BLaER1 (cell line): ENCODE measurements at regions not wholly inside any gene's neighbourhood (a gene's known extent, or its start where the extent isn't known, plus 50 kb on each side); places are given as distances from the start of the nearest gene placed in this dataset.

Experiments
- H3K27ac ChIP-seq: shearing (Covaris generic); formaldehyde crosslinking; 2 replicates; pipeline ENCODE4 v1.8.1; 2022
- H3K27me3 ChIP-seq: shearing (Covaris generic); formaldehyde crosslinking; 2 replicates; pipeline ENCODE4 v1.8.1; 2022
- H3K36me3 ChIP-seq: shearing (Covaris generic); formaldehyde crosslinking; 2 replicates; pipeline ENCODE4 v1.8.1; 2022
- H3K4me1 ChIP-seq: shearing (Covaris generic); formaldehyde crosslinking; 2 replicates; pipeline ENCODE4 v1.8.1; 2022
- H3K4me2 ChIP-seq: shearing (Covaris generic); formaldehyde crosslinking; 2 replicates; pipeline ENCODE4 v1.8.1; 2022
- H3K4me3 ChIP-seq: shearing (Covaris generic); formaldehyde crosslinking; 2 replicates; pipeline ENCODE4 v1.8.1; 2022
- H3K9ac ChIP-seq: shearing (Covaris generic); formaldehyde crosslinking; 2 replicates; pipeline ENCODE4 v1.8.1; 2022
- H3K9me3 ChIP-seq: shearing (Covaris generic); formaldehyde crosslinking; 2 replicates; pipeline ENCODE4 v1.8.1; 2022
- H4K20me1 ChIP-seq: shearing (Covaris generic); formaldehyde crosslinking; 2 replicates; pipeline ENCODE4 v1.8.1; 2022
- Cebpa-rat ChIP-seq: shearing (Covaris generic); IDR thresholded peaks from 2 replicates; pipeline ENCODE4 v1.8.1; 2022

GRCh38 chr7:92997719-92998118 lies 120.1 kb downstream of the SAMD9 start:
- H3K4me3 ChIP-seq: no peak overlapping the region
- no peak for TF ChIP-seq Cebpa-rat
- no peak overlapping the region for H3K4me2 ChIP-seq
- no peaks in the 10 kb centered on the region for H4K20me1 ChIP-seq
- no peaks in the 10 kb centered on the region for H3K36me3 ChIP-seq
- no peaks in the 10 kb centered on the region for H3K4me1 ChIP-seq
- H3K27me3 ChIP-seq: no peaks in the 10 kb centered on the region
- H3K9me3 ChIP-seq: no peaks in the 10 kb centered on the region
- H3K9ac ChIP-seq: no peak overlapping the region
- no peak overlapping the region for H3K27ac ChIP-seq

GRCh38 chr7:92997152-92997551 lies 120.6 kb downstream of the SAMD9 start:
- no peaks in the 10 kb centered on the region for H3K9me3 ChIP-seq
- H3K36me3 ChIP-seq: no peaks in the 10 kb centered on the region
- TF ChIP-seq Cebpa-rat: no peak
- no peak overlapping the region for H3K4me3 ChIP-seq
- no peaks in the 10 kb centered on the region for H3K27me3 ChIP-seq
- H3K4me1 ChIP-seq: no peaks in the 10 kb centered on the region
- no peak overlapping the region for H3K4me2 ChIP-seq
- no peak overlapping the region for H3K27ac ChIP-seq
- H3K9ac ChIP-seq: no peak overlapping the region
- H4K20me1 ChIP-seq: no peaks in the 10 kb centered on the region

GRCh38 chr7:92994901-92995300 lies 122.9 kb downstream of the SAMD9 start:
- Histone ChIP-seq H3K4me1 (no peaks in the 10 kb centered on the region), H3K4me3 (no peak overlapping the region), H3K27ac (no peak overlapping the region), H3K9ac (no peak overlapping the region), H3K4me2 (no peak overlapping the region), H3K36me3 (no peaks in the 10 kb centered on the region), H3K27me3 (no peaks in the 10 kb centered on the region), H3K9me3 (no peaks in the 10 kb centered on the region), H4K20me1 (no peaks in the 10 kb centered on the region)
- TF ChIP-seq Cebpa-rat: no peak

- Histone ChIP-seq H3K36me3 (no peaks in the 10 kb centered on the region), H3K4me3 (no peak overlapping the region), H3K9me3 (no peaks in the 10 kb centered on the region), H4K20me1 (no peaks in the 10 kb centered on the region), H3K9ac (no peak overlapping the region), H3K4me2 (no peak overlapping the region), H3K27me3 (no peaks in the 10 kb centered on the region), H3K4me1 (no peaks in the 10 kb centered on the region), H3K27ac (no peak overlapping the region)
- TF ChIP-seq Cebpa-rat: no peak
These were observed 124.8 kb downstream of the SAMD9 start for GRCh38 chr7:92992932-92993331.

GRCh38 chr7:92992483-92992882 lies 125.3 kb downstream of the SAMD9 start:
- Histone ChIP-seq H3K27me3 (no peaks in the 10 kb centered on the region), H3K9ac (no peak overlapping the region), H3K4me2 (no peak overlapping the region), H4K20me1 (no peaks in the 10 kb centered on the region), H3K27ac (no peak overlapping the region), H3K36me3 (no peaks in the 10 kb centered on the region), H3K9me3 (no peaks in the 10 kb centered on the region), H3K4me3 (no peak overlapping the region), H3K4me1 (no peaks in the 10 kb centered on the region)
- no peak for TF ChIP-seq Cebpa-rat

- Histone ChIP-seq H3K36me3 (no peaks in the 10 kb centered on the region), H3K9ac (no peak overlapping the region), H4K20me1 (no peaks in the 10 kb centered on the region), H3K4me3 (no peak overlapping the region), H3K9me3 (no peaks in the 10 kb centered on the region), H3K27ac (no peak overlapping the region), H3K4me1 (no peaks in the 10 kb centered on the region), H3K27me3 (no peaks in the 10 kb centered on the region), H3K4me2 (no peak overlapping the region)
- TF ChIP-seq Cebpa-rat: no peak
These were observed 126.6 kb downstream of the SAMD9 start for GRCh38 chr7:92991190-92991589.

GRCh38 chr7:92988941-92989545 lies 128.7 kb downstream of the SAMD9 start:
- Histone ChIP-seq H3K27me3 (no peaks in the 10 kb centered on the region), H4K20me1 (no peaks in the 10 kb centered on the region), H3K4me1 (no peaks in the 10 kb centered on the region), H3K4me2 (no peak overlapping the region), H3K9ac (no peak overlapping the region), H3K9me3 (no peaks in the 10 kb centered on the region), H3K36me3 (no peaks in the 10 kb centered on the region), H3K4me3 (no peak overlapping the region), H3K27ac (no peak overlapping the region)
- TF ChIP-seq Cebpa-rat: no peak

GRCh38 chr7:92988051-92988450 lies 129.7 kb downstream of the SAMD9 start:
- no peak overlapping the region for H3K27ac ChIP-seq
- H4K20me1 ChIP-seq: no peaks in the 10 kb centered on the region
- TF ChIP-seq Cebpa-rat: no peak
- H3K36me3 ChIP-seq: no peaks in the 10 kb centered on the region
- H3K4me1 ChIP-seq: no peaks in the 10 kb centered on the region
- no peak overlapping the region for H3K9ac ChIP-seq
- no peaks in the 10 kb centered on the region for H3K9me3 ChIP-seq
- H3K27me3 ChIP-seq: no peaks in the 10 kb centered on the region
- H3K4me2 ChIP-seq: no peak overlapping the region
- no peak overlapping the region for H3K4me3 ChIP-seq

GRCh38 chr7:92987538-92987937 lies 130.2 kb downstream of the SAMD9 start:
- H3K36me3 ChIP-seq: no peaks in the 10 kb centered on the region
- H4K20me1 ChIP-seq: no peaks in the 10 kb centered on the region
- H3K9ac ChIP-seq: no peak overlapping the region
- no peak for TF ChIP-seq Cebpa-rat
- no peaks in the 10 kb centered on the region for H3K27me3 ChIP-seq
- no peak overlapping the region for H3K27ac ChIP-seq
- H3K4me3 ChIP-seq: no peak overlapping the region
- H3K4me2 ChIP-seq: no peak overlapping the region
- no peaks in the 10 kb centered on the region for H3K4me1 ChIP-seq
- H3K9me3 ChIP-seq: no peaks in the 10 kb centered on the region

GRCh38 chr7:92987095-92987494 lies 130.7 kb downstream of the SAMD9 start:
- TF ChIP-seq Cebpa-rat: no peak
- H3K4me1 ChIP-seq: no peaks in the 10 kb centered on the region
- no peaks in the 10 kb centered on the region for H3K36me3 ChIP-seq
- no peaks in the 10 kb centered on the region for H3K9me3 ChIP-seq
- no peak overlapping the region for H3K4me3 ChIP-seq
- H3K27ac ChIP-seq: no peak overlapping the region
- no peaks in the 10 kb centered on the region for H4K20me1 ChIP-seq
- no peaks in the 10 kb centered on the region for H3K27me3 ChIP-seq
- H3K9ac ChIP-seq: no peak overlapping the region
- H3K4me2 ChIP-seq: no peak overlapping the region

- H3K4me1 ChIP-seq: no peaks in the 10 kb centered on the region
- H3K27me3 ChIP-seq: no peaks in the 10 kb centered on the region
- H4K20me1 ChIP-seq: no peaks in the 10 kb centered on the region
- no peak overlapping the region for H3K9ac ChIP-seq
- H3K36me3 ChIP-seq: no peaks in the 10 kb centered on the region
- no peak overlapping the region for H3K27ac ChIP-seq
- H3K9me3 ChIP-seq: peaks cover 4% of the 10 kb centered on the region; the same call in 1 of the 2 replicates
- H3K4me3 ChIP-seq: no peak overlapping the region
- TF ChIP-seq Cebpa-rat: no peak
- no peak overlapping the region for H3K4me2 ChIP-seq
These were observed 134.9 kb downstream of the SAMD9 start for GRCh38 chr7:92982928-92983327.
